H1 (cell line): ENCODE measurements at regions not wholly inside any gene's neighbourhood (a gene's known extent, or its start where the extent isn't known, plus 50 kb on each side); places are given as distances from the start of the nearest gene placed in this dataset.

ENCODE experiments used
- CTCF ChIA-PET: fragments of 300-600 bp; sonication (Branson Sonifier 250); formaldehyde crosslinking; loops from one replicate; lab custom pipeline; 2021; ENCODE audit not compliant: partially characterized antibody; lab: Charles Lee
- POLR2A ChIA-PET: fragments of 300-600 bp; sonication (Branson Sonifier 250); formaldehyde crosslinking; loops from one replicate; lab custom pipeline; 2021; ENCODE audit warnings: inconsistent platforms; ENCODE audit not compliant: partially characterized antibody; lab: Charles Lee
- DNase-seq, 2 experiments: peaks; one replicate each; pipeline versions ENCODE4 v3.0.0 to v3.0.0-alpha.2; 2010 to 2022; ENCODE audit warnings: low spot score in 2 of 2, low read depth in 1 of 2, mixed read lengths in 1 of 2
- FAIRE-seq: peaks from 2 replicates; lab custom pipeline; 2011; peaks lifted over from hg19 to GRCh38; lab: Jason Lieb, UNC
- H2AFZ ChIP-seq: 2 replicates; pipeline ENCODE4 v1.8.1; 2012; ENCODE audit warnings: low read length, inconsistent platforms
- H2AK5ac ChIP-seq: 2 replicates; pipeline ENCODE4 v1.6.1; 2013; ENCODE audit warnings: low read depth, low read length
- H2BK120ac ChIP-seq: replicated peaks from 2 replicates; pipeline ENCODE3; 2013; ENCODE audit warnings: low read depth, low read length, inconsistent platforms
- H2BK12ac ChIP-seq: 2 replicates; pipeline ENCODE4 v1.6.1; 2013; ENCODE audit warnings: low read depth, low read length
- H2BK15ac ChIP-seq: 2 replicates; pipeline ENCODE4 v1.6.1; 2013; ENCODE audit warnings: low read length
- H2BK20ac ChIP-seq: 2 replicates; pipeline ENCODE4 v1.6.1; 2013; ENCODE audit warnings: low read length
- H2BK5ac ChIP-seq: 2 replicates; pipeline ENCODE4 v1.6.1; 2013; ENCODE audit warnings: low read depth, low read length
- H3K14ac ChIP-seq: 2 replicates; pipeline ENCODE4 v1.6.1; 2013; ENCODE audit warnings: inconsistent platforms; ENCODE audit not compliant: insufficient read length
- H3K18ac ChIP-seq: 2 replicates; pipeline ENCODE4 v1.6.1; 2013; ENCODE audit warnings: low read length; ENCODE audit errors: extremely low read depth
- H3K23ac ChIP-seq: 2 replicates; pipeline ENCODE4 v1.6.1; 2013; ENCODE audit warnings: inconsistent platforms; ENCODE audit not compliant: insufficient read length
- H3K23me2 ChIP-seq: 2 replicates; pipeline ENCODE4 v1.6.1; 2013; ENCODE audit warnings: low read depth, low read length
- H3K27ac ChIP-seq: 2 replicates; pipeline ENCODE4 v1.6.1; 2011; ENCODE audit warnings: low read depth, low read length, inconsistent platforms
- H3K27me3 ChIP-seq, 4 experiments: replicated peaks in 1 of 4; 1 replicate in 1 of 4; 2 replicates in 3 of 4; pipeline versions ENCODE4 v1.6.1 to v1.8.1; 2011 to 2013; ENCODE audit warnings: low read length in 3 of 4, mild to moderate bottlenecking in 3 of 4, inconsistent platforms in 2 of 4, mixed read lengths in 2 of 4, moderate library complexity in 1 of 4; ENCODE audit not compliant: control insufficient read depth in 3 of 4, insufficient read depth in 3 of 4; ENCODE audit errors: extremely low read depth in 1 of 4
- H3K36me3 ChIP-seq, 4 experiments: 2 replicates each; pipeline versions ENCODE4 v1.6.1 to v1.8.1; 2011 to 2013; ENCODE audit warnings: mild to moderate bottlenecking in 4 of 4, low read length in 3 of 4, moderate library complexity in 2 of 4, control low read depth in 1 of 4, inconsistent platforms in 1 of 4; ENCODE audit not compliant: insufficient read depth in 4 of 4, control insufficient read depth in 2 of 4
- H3K4ac ChIP-seq: replicated peaks from 2 replicates; pipeline ENCODE3; 2013; ENCODE audit warnings: low read length, low read depth, mixed read lengths, inconsistent platforms; ENCODE audit not compliant: insufficient read length
- H3K4me1 ChIP-seq, 4 experiments: replicated peaks in 1 of 4; 1 replicate in 1 of 4; 2 replicates in 3 of 4; pipeline versions ENCODE4 v1.6.1 to v1.8.1; 2011 to 2013; ENCODE audit warnings: low read length in 3 of 4, inconsistent platforms in 2 of 4, mixed read lengths in 1 of 4; ENCODE audit not compliant: insufficient read depth in 4 of 4, control insufficient read depth in 3 of 4
- H3K4me2 ChIP-seq, 2 experiments: 2 replicates each; pipeline versions ENCODE4 v1.6.1 to v1.8.1; 2011 to 2013; ENCODE audit warnings: low read depth in 2 of 2, low read length in 2 of 2, control low read depth in 1 of 2, inconsistent platforms in 1 of 2, mild to moderate bottlenecking in 1 of 2; ENCODE audit not compliant: insufficient read depth in 1 of 2
- H3K4me3 ChIP-seq, 4 experiments: fragments of 200-600, 300-600 bp in 1 of 4; sonication (generic), shearing (Covaris generic), sonication (Bioruptor Twin) in 1 of 4; 2 replicates each; pipeline versions ENCODE4 v1.5.1 to v1.8.1; 2011 to 2016; ENCODE audit warnings: low read length in 4 of 4, low read depth in 3 of 4, control low read depth in 2 of 4, inconsistent platforms in 2 of 4, mild to moderate bottlenecking in 2 of 4, mixed read lengths in 1 of 4, moderate library complexity in 1 of 4; ENCODE audit not compliant: insufficient read depth in 2 of 4; ENCODE audit errors: extremely low read depth in 1 of 4
- H3K56ac ChIP-seq: replicated peaks from 2 replicates; pipeline ENCODE3; 2013; ENCODE audit warnings: low read depth, mild to moderate bottlenecking, mixed read lengths, low read length, inconsistent platforms; ENCODE audit not compliant: insufficient read length
- H3K79me1 ChIP-seq: 2 replicates; pipeline ENCODE4 v1.6.1; 2013; ENCODE audit warnings: low read depth, low read length, control low read depth
- H3K79me2 ChIP-seq, 2 experiments: 2 replicates each; pipeline versions ENCODE4 v1.6.1 to v1.8.1; 2012 to 2013; ENCODE audit warnings: low read length in 2 of 2, mild to moderate bottlenecking in 2 of 2, inconsistent platforms in 1 of 2; ENCODE audit not compliant: insufficient read depth in 2 of 2, control insufficient read depth in 1 of 2
- H3K9ac ChIP-seq, 4 experiments: replicated peaks in 1 of 4; 1 replicate in 1 of 4; 2 replicates in 3 of 4; pipeline versions ENCODE4 v1.6.1 to v1.8.1; 2011 to 2013; ENCODE audit warnings: low read depth in 3 of 4, low read length in 3 of 4, control low read depth in 2 of 4, mild to moderate bottlenecking in 2 of 4, moderate library complexity in 2 of 4, inconsistent platforms in 1 of 4; ENCODE audit errors: extremely low read depth in 1 of 4
- H3K9me3 ChIP-seq, 2 experiments: 2 replicates each; pipeline versions ENCODE4 v1.6.1 to v1.8.1; 2012 to 2013; ENCODE audit warnings: mild to moderate bottlenecking in 2 of 2, moderate library complexity in 2 of 2, control low read depth in 1 of 2, inconsistent platforms in 1 of 2, low read depth in 1 of 2, low read length in 1 of 2, mixed read lengths in 1 of 2; ENCODE audit not compliant: insufficient read depth in 2 of 2
- H4K20me1 ChIP-seq, 2 experiments: replicated peaks in 1 of 2; 2 replicates each; pipeline versions ENCODE3 to v1.8.1; 2011 to 2013; ENCODE audit warnings: inconsistent platforms in 2 of 2, low read length in 2 of 2, mild to moderate bottlenecking in 1 of 2; ENCODE audit not compliant: insufficient read depth in 2 of 2, control insufficient read depth in 1 of 2
- H4K5ac ChIP-seq: 2 replicates; pipeline ENCODE4 v1.6.1; 2013; ENCODE audit warnings: low read length, low read depth, mixed read lengths, inconsistent platforms; ENCODE audit not compliant: insufficient read length
- H4K8ac ChIP-seq: 2 replicates; pipeline ENCODE4 v1.8.0; 2013; ENCODE audit warnings: mild to moderate bottlenecking, moderate library complexity, low read length, inconsistent platforms; ENCODE audit not compliant: insufficient read depth; ENCODE audit errors: extremely low read depth
- H4K91ac ChIP-seq: replicated peaks from 2 replicates; pipeline ENCODE3; 2013; ENCODE audit warnings: low read length, mixed read lengths, inconsistent platforms; ENCODE audit not compliant: insufficient read length
- ATF2 ChIP-seq: IDR thresholded peaks from 2 replicates; pipeline ENCODE4 v1.6.1; 2012; ENCODE audit warnings: low read length, inconsistent platforms
- CBX5 ChIP-seq: fragments of 300-800, 300-1000 bp; sonication (generic); IDR thresholded peaks from 2 replicates; pipeline ENCODE4 v1.7.1; 2016; ENCODE audit warnings: antibody characterized with exemption, low read length, low read depth
- CHD1 ChIP-seq: IDR thresholded peaks from 2 replicates; pipeline ENCODE4 v1.6.1; 2012; ENCODE audit warnings: low read depth, low read length, improper control_type of control experiment
- CTBP2 ChIP-seq: IDR thresholded peaks from 2 replicates; pipeline ENCODE4 v1.7.0; 2011; ENCODE audit warnings: borderline replicate concordance, mild to moderate bottlenecking, moderate library complexity, mixed read lengths, low read length; ENCODE audit not compliant: insufficient read depth, insufficient read length
- GTF2F1 ChIP-seq: IDR thresholded peaks from 2 replicates; pipeline ENCODE4 v1.6.1; 2012; ENCODE audit warnings: low read depth, low read length, improper control_type of control experiment, borderline replicate concordance
- HDAC6 ChIP-seq: IDR thresholded peaks from one replicate; pipeline ENCODE4 v1.7.1; 2012; ENCODE audit warnings: low read depth, mild to moderate bottlenecking, inconsistent platforms, low read length, moderate library complexity
- JUN ChIP-seq: IDR thresholded peaks from 2 replicates; pipeline ENCODE4 v1.6.1; 2011; ENCODE audit warnings: low read depth, mild to moderate bottlenecking, improper control_type of control experiment, low read length
- KDM5A ChIP-seq: fragments of 200-600 bp; IDR thresholded peaks from 2 replicates; pipeline ENCODE4 v1.7.1; 2012; ENCODE audit warnings: mild to moderate bottlenecking, low read length, inconsistent platforms, mixed read lengths
- NANOG ChIP-seq: IDR thresholded peaks from 2 replicates; pipeline ENCODE4 v1.6.1; 2011; ENCODE audit warnings: low read length, low read depth, mild to moderate bottlenecking, inconsistent platforms; ENCODE audit not compliant: insufficient read depth, poor library complexity, severe bottlenecking
- PHF8 ChIP-seq: fragments of 200-600 bp; sonication (generic); conservative IDR thresholded peaks from 2 replicates; pipeline ENCODE4 v1.7.1; 2012; ENCODE audit warnings: low read depth, mild to moderate bottlenecking, inconsistent platforms, low read length, moderate library complexity
- SP1 ChIP-seq: IDR thresholded peaks from 2 replicates; pipeline ENCODE4 v1.6.1; 2011; ENCODE audit warnings: low read depth, low read length
- SRF ChIP-seq: IDR thresholded peaks from 2 replicates; pipeline ENCODE4 v1.6.1; 2011; ENCODE audit warnings: mild to moderate bottlenecking, low read depth, low read length, moderate library complexity
- TCF12 ChIP-seq: IDR thresholded peaks from 2 replicates; pipeline ENCODE4 v1.6.1; 2011; ENCODE audit warnings: low read depth, mild to moderate bottlenecking, low read length
- WGBS, 2 experiments: shearing (Covaris generic) in 1 of 2; methylation state at CpG; one replicate each; pipeline versions ENCODE4 v1.1.6 to v1.1.7; 2013 to 2015; ENCODE audit warnings: low lambda C conversion rate in 2 of 2, mixed read lengths in 2 of 2, inconsistent platforms in 1 of 2, low coverage in 1 of 2, missing lambda C conversion rate in 1 of 2; ENCODE audit not compliant: insufficient replicate concordance in 2 of 2, insufficient coverage in 1 of 2, insufficient read length in 1 of 2; ENCODE audit errors: extremely low coverage in 1 of 2, missing lambda C conversion rate in 1 of 2; 5-methylcytosine and 5-hydroxymethylcytosine counted together

- Histone ChIP-seq H4K20me1 (no peaks in the 10 kb centered on the region), H2BK5ac (no peak overlapping the region), H3K23me2 (no peaks in the 10 kb centered on the region), H3K79me2 (no peaks in the 10 kb centered on the region), H2BK12ac (no peak overlapping the region), H3K56ac (no peak overlapping the region), H3K4me1 (no peaks in the 10 kb centered on the region), H4K91ac (no peak overlapping the region), H4K8ac (no peak overlapping the region), H2BK120ac (no peak overlapping the region), H3K4me3 (no peak overlapping the region), H2BK15ac (no peak overlapping the region), H3K18ac (no peak overlapping the region), H3K9ac (no peak overlapping the region), H3K4me2 (no peak overlapping the region), H3K27me3 (no peaks in the 10 kb centered on the region), H3K9me3 (peaks cover 0 to 4% of the 10 kb centered on the region in 2 experiments; a peak in 1 of 4 replicates), H3K4ac (no peak overlapping the region), H3K27ac (no peak overlapping the region), H3K14ac (no peak overlapping the region), H3K23ac (no peak overlapping the region)
- POLR2A ChIA-PET = no interaction called here
- DNase-seq = no peak
- CTCF ChIA-PET = interaction anchor here (0.7 kb wide), 1 partner anchor 29 kb away, joined by 3 read pairs; no protein-coding TSS in a partner anchor
- TF ChIP-seq NANOG (no peak), PHF8 (no peak), JUN (no peak), ATF2 (no peak), KDM5A (no peak), TCF12 (no peak), CHD1 (no peak), CTBP2 (no peak), GTF2F1 (no peak), SP1 (no peak), SRF (no peak), CBX5 (no peak), HDAC6 (no peak)
- TF ChIP-seq, all 59 proteins: peak for 0
- 62% methylated on average over 2 of the region's 2 CpGs; no CpG with 5 or more reads in 1 of the 2 experiments for WGBS, 2 experiments
- H2BK20ac ChIP-seq = no peak overlapping the region
- H4K5ac ChIP-seq = no peak overlapping the region
- H2AFZ ChIP-seq = no peak overlapping the region
- no peak for FAIRE-seq
- no peaks in the 10 kb centered on the region for H3K36me3 ChIP-seq
- H3K79me1 ChIP-seq = no peaks in the 10 kb centered on the region
- no peak overlapping the region for H2AK5ac ChIP-seq
Measured at GRCh38 chr11:29707924-29708323, 308.9 kb downstream of the KCNA4 start.
